SHP77 (cell line): ENCODE measurements at regions not wholly inside any gene's neighbourhood (a gene's known extent, or its start where the extent isn't known, plus 50 kb on each side); places are given as distances from the start of the nearest gene placed in this dataset.

Experiments used
- DNase-seq, 2 experiments: peaks; one replicate each; lab custom pipeline; 2025; lab: John Stamatoyannopoulos, UW

DNA sequence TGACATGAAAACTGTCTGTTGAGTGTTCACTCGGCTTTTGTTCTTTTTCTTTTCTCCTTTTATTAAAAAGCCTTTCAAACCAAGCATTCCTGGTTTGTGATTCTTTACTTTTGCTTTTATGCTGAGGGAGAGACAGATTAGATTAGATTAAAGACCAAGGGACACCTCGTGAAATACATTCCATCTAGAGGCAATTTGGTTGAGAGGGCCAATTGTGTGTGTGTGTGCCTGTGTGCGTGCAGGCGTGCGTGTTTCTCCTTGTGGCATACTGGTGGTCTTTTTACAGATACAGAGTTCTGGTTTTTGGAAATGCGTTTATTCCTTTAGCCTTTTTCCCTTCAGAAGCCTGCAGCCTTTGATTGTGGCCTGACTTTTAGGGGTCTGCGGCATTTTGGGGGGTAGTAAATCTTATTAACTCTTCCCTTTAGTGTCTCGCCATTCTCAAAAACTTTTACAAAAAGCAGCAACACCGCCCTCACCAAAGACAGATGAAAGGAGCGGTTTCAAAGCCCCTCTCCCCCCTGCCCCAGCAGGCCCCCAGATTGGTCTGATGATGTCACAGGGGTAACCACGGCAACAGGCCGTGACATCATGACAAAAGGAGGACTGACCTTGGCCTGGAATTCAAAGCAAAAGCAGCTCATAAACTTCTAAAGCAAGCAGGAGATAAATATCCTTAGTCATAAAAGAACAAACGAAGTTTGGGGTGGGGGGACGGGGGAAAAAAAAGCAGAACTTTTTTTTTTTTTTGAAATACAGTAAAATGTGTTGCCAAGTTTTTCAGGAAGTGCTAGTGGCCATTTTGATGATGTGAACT, 84.1 kb upstream of the TBX3 start:
- no peak for DNase-seq

DNA sequence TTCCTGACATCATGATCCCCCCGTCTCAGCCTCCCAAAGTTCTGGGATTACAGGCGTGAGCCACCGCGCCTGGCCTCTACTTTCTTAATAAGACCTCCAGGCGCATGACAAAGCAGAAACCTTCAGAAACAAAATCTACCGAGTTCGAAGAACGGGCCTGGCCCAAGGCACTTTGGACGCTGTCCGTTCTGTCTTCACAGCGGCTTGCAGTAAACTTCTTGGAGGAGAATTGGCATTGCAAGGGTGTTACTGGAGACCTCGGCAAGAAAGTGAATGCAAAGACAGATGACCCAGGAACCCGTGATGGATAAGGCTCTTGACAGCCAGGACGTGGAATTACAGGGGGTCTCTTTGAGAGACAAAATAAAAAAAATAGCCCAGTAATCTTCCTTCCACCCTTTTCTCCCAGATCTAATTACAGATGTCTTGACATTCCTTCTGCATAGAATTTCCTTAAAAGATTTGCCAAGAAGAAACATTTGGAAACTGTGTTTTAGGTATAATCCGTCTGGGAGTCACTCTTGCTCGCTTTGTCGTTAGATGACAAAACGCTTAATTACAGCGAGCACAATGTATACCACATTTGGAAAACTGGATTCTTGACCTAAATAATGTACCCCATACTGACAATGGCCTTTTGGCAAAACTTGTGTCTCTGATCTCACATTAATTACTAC, 83.2 kb upstream of the TBX3 start:
- no peak for DNase-seq

DNA sequence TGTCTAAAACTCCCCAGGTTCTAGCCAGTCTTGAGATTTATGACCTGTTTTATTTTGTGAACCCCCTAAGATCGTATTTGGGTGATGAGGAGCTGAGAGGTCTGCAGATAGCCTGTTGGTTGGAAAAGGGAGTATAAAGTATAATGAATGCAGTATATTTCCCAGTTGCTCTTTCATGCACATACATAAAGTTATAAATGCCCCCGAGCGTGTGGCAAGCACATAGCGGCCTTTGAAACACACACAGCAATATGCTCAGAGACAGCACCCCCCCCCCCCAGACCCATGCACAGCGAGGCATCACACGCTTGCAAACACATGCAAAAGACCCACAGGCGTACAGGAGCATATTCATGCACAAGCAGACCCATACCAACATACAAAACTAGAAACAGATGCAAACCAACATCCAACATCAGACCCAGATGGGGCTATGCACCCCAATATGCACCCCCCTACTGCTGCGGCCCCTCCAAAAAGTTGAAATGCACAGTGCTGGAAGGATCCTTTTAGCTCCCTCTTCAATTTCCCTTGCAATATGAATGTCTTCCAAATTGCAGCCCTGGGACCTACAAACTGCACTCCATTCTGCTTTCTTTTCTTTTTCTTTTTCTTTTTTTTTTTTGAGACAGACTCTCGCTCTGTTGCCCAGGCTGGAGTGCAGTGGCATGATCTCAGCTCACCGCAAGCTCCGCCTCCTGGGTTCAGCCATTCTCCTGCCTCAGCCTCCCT, 82.2 kb upstream of the TBX3 start:
- DNase-seq, result no peak

DNA sequence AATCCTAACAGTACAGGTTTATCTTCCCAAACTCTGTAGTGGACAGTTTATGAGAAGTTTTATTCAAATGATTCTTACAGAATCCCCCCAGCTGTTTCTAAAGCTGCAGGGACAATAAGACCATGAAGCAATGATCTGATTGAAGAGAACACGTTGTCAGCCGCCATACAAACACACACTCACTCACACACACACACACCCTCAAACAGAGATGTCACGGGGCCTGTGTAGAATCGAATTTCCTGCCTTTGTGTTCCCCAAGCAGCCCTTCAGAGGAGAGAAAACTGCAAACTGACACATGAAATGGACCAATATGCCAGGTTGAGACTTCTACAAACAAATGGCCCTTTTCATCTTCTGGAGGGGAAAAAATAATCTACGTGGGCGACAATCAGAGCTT, 80.5 kb upstream of the TBX3 start:
- DNase-seq, result no peak

DNA sequence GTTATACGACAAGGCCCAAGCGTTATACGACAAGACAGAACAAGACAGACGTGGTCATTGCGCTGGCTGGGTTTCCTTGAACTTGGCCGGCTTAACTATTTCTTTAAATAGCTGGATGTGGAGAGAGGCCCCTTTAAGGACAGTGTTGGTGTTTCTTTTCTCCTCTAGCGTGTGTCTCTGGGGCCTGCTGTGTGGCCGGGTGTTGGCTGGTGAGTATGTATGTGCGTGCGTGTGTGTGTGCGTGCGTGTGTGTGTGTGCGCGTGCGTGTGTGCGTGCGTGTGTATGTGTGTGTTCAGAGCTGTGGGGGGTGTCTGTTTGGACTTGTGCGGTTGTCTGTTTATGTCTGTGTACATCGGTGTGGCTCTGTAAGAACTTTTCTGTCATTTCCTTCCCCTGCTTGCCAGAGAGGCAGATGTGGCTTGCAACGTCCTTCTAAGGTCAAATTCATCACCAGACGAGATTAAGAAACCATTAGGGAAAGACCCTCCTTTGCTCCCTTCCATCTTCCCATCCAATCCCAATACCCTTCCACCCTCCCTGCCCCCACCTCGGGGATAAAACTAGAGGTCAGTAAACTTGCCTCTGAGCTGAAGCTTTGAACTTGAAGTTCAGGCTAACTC, 78.6 kb upstream of the TBX3 start:
- DNase-seq, result no peak

GRCh38 chr12:114760151-114760877, 76.3 kb upstream of the TBX3 start:
- DNase-seq, result no peak

DNA sequence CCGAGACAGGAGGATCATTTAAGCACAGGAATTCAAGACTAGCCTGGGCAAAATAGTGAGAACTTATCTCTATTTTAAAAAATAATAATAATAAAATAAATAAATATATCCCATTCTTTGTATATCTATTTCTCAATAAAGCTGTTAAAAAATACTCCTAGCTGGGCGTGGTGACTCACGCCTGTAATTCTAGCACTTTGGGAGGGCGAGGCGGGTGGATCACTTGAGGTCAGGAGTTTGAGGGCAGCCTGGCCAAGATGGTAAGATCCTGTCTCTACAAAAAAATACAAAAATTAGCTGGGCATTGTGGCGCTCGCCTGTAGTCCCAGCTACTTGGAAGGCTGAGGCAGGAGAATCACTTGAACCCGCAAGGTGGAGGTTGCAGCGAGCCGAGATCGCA, 75.7 kb upstream of the TBX3 start:
- DNase-seq, result no peak

DNA sequence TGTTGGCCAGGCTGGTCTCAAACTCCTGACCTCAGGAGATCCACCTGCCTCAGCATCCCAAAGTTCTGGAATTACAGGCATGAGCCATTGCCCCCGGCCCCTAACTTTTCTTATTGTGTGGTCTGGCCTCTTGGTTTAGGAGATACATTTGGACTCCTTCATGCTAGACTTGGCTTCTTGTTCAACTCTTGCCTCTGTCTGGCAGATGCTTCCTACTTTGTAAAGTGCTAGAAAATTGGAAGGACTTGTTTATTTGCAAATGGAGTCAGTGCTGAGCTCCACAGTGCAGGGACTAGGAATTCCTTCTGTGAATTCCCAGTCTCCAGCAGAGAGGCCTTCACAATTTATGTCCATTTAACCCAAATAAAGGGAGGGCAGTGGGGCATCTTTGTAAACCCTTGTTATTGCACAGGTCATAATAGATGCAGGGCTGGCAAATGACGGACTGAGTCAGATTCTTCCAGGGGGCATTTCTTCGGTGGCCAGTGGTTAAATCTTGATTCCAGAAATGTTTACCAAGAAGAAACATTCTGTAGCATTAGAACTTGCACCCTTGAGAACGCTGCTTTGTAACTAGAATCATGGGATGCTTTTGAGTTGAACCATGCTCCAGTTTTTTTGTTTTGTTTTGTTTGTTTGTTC, 73.8 kb upstream of the TBX3 start:
- DNase-seq, result no peak

DNA sequence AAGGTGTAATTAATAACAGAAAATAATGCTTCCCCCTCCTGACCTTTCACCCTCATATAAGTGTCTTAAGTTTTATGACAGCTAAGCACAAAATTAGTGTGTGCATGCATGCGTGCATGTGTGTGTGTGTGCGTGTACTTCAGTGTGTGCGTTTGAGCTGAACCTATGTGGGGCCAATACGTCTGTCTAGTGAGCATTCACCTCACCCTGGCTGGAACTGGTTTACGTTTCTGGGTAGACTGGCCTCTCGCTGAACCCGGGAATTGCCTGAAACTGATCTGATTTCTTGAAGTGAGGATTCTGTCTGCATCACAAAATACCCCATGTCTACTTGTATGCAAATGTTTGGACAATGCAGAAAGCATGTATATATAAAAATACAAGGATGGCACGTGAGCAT, 68.2 kb upstream of the TBX3 start:
- DNase-seq, result no peak

GRCh38 chr12:114751712-114752111, 67.7 kb upstream of the TBX3 start:
- no peak for DNase-seq

DNA sequence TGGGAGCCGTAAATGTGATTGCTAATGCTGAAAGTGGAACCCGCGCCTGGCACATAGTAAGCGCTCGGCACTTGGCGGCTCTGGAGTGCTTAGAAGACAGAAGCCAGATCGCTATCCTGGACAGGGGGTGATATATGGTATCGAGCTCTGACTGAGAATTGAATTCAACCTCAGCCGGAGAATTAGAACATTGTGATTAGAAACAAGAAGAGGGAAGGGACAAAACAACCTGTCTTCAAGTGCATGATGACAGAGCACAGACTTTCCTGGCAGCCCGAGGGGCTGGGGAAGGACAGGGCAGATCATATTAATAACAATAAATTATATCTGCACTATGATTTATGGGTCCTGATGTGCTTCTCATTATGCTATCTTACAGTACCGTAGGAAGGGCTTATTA, 66.9 kb upstream of the TBX3 start:
- DNase-seq, result no peak

- no peak for DNase-seq
These were observed 65.1 kb upstream of the TBX3 start for GRCh38 chr12:114749065-114749464.

- no peak for DNase-seq
These were observed 63.3 kb upstream of the TBX3 start for GRCh38 chr12:114747012-114747858.

GRCh38 chr12:114746297-114747011, 62.5 kb upstream of the TBX3 start:
- no peak for DNase-seq

DNA sequence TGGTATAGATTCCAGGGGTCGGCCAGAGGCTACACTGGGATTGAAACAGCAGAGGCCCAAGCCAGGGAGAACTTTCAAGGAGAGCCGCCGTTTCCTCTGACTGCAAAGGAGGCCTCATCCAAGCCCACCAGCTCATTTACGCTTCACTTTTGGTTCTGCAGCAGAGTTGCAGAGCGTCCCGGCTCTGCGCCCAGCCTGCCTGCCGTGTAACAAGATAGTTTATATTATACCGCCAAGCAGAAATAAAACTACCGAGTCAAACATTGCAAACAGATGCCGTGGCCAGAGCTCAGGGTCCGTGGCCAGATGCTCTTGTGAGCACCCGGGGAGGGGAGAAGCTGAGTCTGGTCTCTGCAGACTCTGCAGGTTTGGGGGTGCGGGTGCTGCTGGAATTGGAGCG, 60.7 kb upstream of the TBX3 start:
- no peak for DNase-seq

DNA sequence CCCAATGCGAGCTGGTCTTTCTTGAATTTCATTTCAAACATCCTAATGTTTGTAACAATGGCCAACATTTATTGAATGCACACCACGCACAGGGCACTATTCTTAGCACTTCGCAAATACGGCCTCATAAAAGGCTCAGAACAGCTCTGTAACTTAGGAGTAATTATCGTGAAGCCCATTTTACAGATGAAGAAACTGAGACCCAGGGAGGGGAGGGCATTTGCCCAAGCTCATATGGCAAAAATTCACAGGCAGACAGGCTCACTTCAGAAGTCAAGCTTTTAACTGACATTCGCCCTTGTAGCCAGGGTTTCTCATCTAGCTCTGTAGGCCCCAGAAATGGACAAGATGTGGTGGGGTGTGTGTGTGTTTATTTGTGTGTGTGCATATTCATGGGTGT, 60.3 kb upstream of the TBX3 start:
- no peak for DNase-seq

DNA sequence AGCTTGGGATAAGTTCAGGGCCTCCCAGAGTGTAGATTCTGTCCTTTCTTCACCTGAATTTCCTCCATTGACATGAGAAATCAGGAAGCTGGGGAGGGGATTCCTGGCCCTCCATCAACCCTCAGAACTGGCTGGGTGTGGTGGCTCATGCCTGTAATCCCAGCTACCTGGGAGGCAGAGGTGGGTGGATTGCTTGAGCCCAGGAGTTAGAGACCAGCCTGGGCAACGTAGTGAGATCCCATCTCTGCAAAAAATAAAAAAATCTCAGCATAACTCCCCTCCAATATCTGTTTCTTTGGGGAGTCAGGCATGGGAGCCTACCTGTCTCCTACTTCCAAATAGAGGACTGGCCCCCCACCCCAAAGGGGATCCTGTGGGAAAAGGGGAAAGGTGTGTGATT, 59.8 kb upstream of the TBX3 start:
- DNase-seq, result no peak

GRCh38 chr12:114743289-114743688, 59.3 kb upstream of the TBX3 start:
- DNase-seq, result no peak

- no peak for DNase-seq
These were observed 58.4 kb upstream of the TBX3 start for GRCh38 chr12:114742363-114742762.

GRCh38 chr12:114741940-114742339, 58.0 kb upstream of the TBX3 start:
- no peak for DNase-seq
